HG03432 (cell line): ENCODE measurements at regions not wholly inside any gene's neighbourhood (a gene's known extent, or its start where the extent isn't known, plus 50 kb on each side); places are given as distances from the start of the nearest gene placed in this dataset.
"Not testable (repeated sequence)": the region's sequence is repeated elsewhere in the genome, so short reads cannot be mapped to it uniquely, and the experiment has no call there.

ENCODE experiments used
- ATAC-seq: cut with Tn5 transposase; IDR thresholded peaks from one replicate; pipeline ENCODE4 v1.9.1; 2021; ENCODE audit warnings: mild to moderate bottlenecking, moderate library complexity; ENCODE audit not compliant: unreplicated experiment

DNA sequence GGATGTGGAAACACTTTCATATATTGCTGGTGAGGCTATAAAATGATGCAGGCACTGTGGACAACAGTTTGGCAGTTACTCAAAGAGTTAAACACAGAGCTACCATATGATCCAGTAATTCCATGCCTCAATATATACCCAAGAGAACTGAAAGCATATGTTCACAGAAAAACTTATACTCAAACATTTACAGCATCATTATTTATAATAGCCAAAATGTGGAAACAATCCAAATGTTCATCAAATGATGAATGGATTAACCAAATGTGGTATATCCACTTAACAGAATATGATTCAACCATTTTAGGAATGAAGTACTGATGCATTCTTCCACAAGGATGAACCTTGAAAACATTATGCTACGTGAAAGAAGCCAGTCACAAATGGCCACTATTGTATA, 603.8 kb downstream of the IQCM start:
- no peak for ATAC-seq

- ATAC-seq: no peak
Measured at GRCh38 chr4:149203256-149204001, 612.2 kb downstream of the IQCM start.

- ATAC-seq: no peak
Measured at GRCh38 chr4:149202117-149202516, 613.5 kb downstream of the IQCM start.

DNA sequence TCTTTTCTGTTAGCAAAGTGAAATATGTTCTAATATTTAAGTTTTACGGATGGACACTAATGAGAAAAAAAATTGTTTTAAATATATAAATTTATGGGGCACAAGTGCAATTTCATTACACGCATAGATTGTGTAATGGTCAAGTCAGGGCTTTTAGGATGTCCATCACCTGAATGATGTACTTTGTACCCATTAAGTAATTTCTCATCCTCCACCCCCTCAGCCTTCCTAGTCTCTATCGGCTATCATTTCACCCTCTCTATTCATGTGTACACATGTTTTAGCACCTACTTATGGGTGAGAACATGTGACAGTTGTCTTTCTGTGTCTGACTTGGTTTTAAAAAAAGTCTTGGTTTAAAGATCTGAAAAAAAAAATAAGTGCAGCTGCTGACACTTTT, 616.0 kb downstream of the IQCM start:
- no peak for ATAC-seq

- ATAC-seq: no peak
Measured at GRCh38 chr4:149194061-149194460, 621.6 kb downstream of the IQCM start.

DNA sequence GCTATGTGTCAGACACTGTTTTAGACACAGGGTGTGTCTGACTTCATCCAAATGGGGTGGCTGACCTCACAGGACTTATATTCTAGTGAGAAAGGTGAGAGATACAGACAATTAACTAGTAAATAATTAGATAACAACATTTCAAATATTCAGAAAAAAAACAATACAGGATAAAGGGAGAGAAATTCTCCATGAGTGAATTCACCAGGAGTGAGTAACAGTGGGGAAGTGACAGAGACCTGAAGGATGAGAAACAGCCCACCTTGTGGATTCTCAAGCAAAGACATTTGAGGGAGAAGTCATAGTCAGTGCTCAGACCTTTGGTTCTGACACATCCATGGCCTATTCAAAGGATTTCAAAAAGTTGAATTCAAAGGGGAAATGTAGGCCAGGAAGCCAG, 627.9 kb downstream of the IQCM start:
- no peak for ATAC-seq

DNA sequence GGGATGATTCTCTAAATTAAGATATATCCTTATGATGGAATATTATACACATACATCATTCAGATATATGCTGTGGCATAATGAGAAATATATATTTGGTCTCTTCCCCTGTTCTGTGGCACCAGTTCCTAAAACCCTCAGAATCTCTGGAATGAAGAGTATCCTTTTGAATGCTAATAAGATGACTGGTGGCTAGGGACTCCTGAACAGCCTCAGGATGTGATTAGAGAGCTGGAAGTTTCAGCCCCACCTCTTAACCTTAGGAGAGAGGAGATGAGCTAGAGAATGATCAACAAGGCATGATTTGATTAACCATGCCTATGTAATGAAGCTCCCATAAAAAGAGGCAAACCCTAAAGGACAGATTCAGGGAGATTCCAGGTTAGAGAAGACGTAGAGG, 632.0 kb downstream of the IQCM start:
- ATAC-seq: no peak

DNA sequence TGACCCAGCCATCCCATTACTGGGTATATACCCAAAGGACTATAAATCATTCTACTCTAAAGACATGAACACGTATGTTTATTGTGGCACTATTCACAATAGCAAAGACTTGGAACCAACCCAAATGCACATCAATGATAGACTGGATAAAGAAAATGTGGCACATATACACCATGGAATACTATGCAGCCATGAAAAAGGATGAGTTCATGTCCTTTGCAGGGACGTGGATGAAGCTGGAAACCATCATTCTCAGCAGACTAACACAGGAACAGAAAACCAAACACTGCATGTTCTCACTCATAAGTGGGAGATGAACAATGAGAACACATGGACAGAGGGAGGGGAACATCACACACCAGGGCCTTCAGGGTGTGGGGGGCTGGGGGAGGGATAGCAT, 634.2 kb downstream of the IQCM start:
- not testable (repeated sequence) for ATAC-seq

- no peak for ATAC-seq
Measured at GRCh38 chr4:149176039-149176438, 639.6 kb downstream of the IQCM start.

GRCh38 chr4:149175549-149175948, 640.1 kb downstream of the IQCM start:
- ATAC-seq: no peak

- ATAC-seq: no peak
Measured at GRCh38 chr4:149173241-149174013, 642.2 kb downstream of the IQCM start.

DNA sequence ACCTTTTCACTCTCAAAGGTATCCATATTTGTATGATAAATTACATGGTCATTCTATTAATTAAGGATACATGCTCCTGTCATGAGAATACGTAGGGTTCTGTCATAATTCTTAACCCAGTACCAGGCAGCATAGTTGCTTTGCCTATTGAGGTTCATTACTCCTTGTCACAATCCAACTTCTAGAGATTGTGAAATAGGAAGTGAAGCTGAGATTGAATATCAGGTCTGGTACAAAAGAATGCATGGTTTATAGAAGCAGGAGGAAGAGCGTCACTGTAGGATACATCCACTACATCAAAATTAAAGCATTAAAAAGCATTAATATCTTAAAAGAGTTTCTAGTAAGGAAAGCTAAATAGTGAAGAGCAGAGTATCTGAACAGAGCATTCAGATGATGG, 647.0 kb downstream of the IQCM start:
- no peak for ATAC-seq

DNA sequence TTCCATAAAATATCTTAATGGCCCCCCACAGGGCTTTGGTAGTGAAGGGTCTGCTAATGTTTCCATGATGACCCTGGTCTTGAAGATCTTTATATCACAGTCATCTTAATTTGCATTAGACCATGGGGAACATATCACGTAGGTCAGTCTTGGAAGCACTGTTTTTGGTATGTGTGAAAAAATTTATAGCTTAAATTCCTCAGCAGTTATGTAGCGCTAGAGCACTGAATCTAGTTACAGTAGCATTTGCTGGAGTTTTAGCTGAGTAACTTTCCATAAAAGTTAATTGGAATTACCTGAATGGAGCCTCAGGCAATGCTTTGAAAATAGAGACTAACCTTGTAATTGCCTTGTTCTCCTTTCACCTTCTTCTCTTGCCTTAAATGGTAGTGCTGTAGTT, 648.8 kb downstream of the IQCM start:
- ATAC-seq: no peak

- no peak for ATAC-seq
Measured at GRCh38 chr4:149166365-149166764, 649.3 kb downstream of the IQCM start.

DNA sequence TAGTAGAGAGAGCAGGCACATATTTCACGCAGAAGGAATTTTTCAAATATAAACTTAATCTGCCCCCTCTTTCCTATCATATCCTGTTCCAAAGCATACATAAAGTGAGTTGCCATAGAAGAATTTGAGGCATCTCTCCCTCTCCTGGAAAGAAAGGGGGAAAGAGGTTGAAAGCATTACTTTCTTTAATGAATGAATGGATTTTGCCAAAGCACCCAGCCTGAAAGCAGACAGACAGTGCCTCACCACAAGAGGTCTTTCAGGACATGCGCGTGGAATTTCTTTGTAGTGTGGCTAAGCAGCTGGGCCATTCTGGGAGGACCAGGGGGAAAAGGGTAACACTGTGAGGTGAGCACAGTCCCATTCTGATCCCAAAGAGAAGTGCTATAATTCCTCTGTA, 651.4 kb downstream of the IQCM start:
- ATAC-seq: no peak

GRCh38 chr4:149161247-149161646, 654.4 kb downstream of the IQCM start:
- ATAC-seq: no peak

DNA sequence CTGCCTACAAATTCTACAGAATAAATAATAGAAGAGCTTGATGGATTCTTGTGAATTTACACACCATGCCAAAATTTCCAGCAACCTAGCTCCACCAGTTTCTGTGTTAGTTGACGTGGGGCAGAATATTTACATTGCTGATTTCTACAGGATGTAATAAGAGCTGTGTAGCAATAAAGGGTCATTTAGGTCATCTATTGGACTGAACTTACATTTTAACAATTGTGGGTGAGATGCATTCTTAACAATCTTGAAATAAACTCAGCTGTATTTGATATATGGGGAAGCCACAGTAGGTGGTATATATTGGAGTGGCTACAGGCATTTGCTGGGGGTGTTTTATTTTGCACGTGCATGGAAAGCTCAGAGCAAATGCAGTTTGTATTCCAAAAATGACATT, 655.3 kb downstream of the IQCM start:
- ATAC-seq: no peak

DNA sequence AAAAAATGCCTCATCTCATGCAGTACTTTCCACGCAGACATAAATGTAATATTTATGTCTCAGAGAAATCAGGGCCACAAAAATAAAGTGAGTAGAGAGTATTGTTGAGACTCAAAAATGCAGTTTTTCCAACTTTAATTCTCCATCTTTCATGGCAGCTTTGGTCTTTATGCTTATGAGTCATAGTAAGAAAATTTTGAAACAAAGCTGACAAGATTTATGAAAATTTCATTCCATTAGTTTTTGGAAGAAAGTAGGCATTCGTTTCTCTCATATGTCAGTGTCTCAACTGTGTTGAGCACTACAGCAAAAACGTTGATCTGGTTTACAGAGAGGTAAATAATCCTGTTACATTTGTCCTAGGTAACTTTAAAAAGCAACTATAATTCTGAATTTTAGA, 656.8 kb downstream of the IQCM start:
- ATAC-seq: no peak

GRCh38 chr4:149145803-149146202, 669.8 kb downstream of the IQCM start:
- no peak for ATAC-seq

DNA sequence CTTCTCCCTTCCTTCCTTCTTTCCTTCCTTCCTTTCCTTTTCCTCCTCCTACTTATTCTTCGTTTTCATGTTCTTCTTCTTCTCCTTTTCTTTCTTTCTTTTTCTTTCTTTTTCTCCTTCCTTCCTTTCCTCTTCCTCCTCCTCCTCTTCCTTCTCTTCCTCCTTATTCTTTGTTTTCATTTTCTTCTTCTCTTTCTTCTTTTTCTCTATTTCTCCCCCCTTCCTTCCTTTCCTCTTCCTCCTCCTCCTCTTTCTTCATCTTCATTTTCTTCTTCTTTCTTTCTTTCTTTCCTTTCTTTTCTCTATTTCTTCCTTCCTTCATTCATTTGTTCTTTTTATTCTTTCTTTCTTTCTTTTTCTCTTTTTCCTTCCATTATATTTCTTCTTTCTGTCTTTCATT, 671.6 kb downstream of the IQCM start:
- ATAC-seq: no peak

- ATAC-seq: no peak
Measured at GRCh38 chr4:149141391-149141790, 674.3 kb downstream of the IQCM start.

GRCh38 chr4:149140841-149141240, 674.8 kb downstream of the IQCM start:
- no peak for ATAC-seq
